Suprapubic skin (tissue), 3 donors: ENCODE measurements at regions not wholly inside any gene's neighbourhood (a gene's known extent, or its start where the extent isn't known, plus 50 kb on each side); places are given as distances from the start of the nearest gene placed in this dataset.

Experiments
- CTCF ChIP-seq, 2 donors: fragments of 200-600 bp in 1 of 2; fragments of 450-650 bp in 1 of 2; sonication (generic) in 1 of 2; IDR thresholded peaks; one replicate each; pipeline ENCODE4 v1.5.1; 2016 to 2019; ENCODE audit warnings: antibody characterized with exemption in 2 of 2, mild to moderate bottlenecking in 1 of 2, moderate library complexity in 1 of 2
- EP300 ChIP-seq: sonication (generic); formaldehyde crosslinking; IDR thresholded peaks from one replicate; pipeline ENCODE4 v1.6.1; 2017; ENCODE audit warnings: antibody characterized with exemption

GRCh38 chr1:58852731-58853485 lies 69.1 kb upstream of the JUN start:
- no peak for TF ChIP-seq EP300
- TF ChIP-seq CTCF (IDR thresholded peaks at IDR 0.05), result no peak
